COLO829 (cell line): ENCODE measurements at regions not wholly inside any gene's neighbourhood (a gene's known extent, or its start where the extent isn't known, plus 50 kb on each side); places are given as distances from the start of the nearest gene placed in this dataset.
"Not testable (repeated sequence)": the region's sequence is repeated elsewhere in the genome, so short reads cannot be mapped to it uniquely, and the experiment has no call there.

ENCODE experiments used
- DNase-seq: peaks from one replicate; pipeline ENCODE4 v3.0.0; 2012; ENCODE audit warnings: low spot score

GRCh38 chr3:191518861-191519260 lies 57.9 kb downstream of the PYDC2 start:
- DNase-seq = no peak

DNA sequence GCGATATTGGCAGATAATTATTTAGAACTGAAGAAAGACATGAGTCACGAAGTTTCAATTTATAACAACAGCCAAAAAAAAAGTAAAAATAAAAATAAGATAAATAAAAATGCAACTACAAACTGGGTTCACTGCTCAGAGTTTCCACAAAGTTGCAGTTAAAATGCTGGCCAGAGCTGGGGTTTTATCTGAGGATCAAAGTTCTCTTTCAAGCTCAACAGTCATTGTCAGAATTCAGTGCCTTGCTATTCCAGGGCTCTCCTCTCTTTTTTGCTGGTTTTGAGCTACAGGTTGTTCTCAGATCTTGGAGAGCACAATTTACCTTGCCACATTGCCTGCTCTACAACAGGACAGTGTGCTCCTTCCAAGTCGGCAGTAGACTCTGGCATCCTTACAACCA lies 60.1 kb downstream of the PYDC2 start:
- no peak for DNase-seq

DNA sequence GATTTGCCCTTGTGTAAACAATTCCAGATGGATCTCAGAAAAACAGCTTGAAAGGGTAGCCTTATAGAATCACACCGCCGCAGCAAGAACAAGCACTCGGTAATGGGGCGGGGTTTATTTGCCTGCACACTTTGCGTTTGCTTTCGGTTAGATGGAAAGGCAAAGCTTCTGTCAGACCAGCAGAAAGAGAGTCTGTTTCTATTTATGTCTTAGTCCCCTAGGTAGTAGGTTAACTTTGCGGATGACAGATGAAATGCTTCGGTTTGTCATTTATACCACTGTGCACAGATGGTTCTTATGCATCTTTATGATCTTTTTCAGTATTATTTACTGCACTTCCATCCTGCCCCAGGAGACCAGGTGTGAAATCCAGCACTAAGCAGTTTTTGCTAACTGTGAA lies 62.2 kb downstream of the PYDC2 start:
- DNase-seq = no peak

DNA sequence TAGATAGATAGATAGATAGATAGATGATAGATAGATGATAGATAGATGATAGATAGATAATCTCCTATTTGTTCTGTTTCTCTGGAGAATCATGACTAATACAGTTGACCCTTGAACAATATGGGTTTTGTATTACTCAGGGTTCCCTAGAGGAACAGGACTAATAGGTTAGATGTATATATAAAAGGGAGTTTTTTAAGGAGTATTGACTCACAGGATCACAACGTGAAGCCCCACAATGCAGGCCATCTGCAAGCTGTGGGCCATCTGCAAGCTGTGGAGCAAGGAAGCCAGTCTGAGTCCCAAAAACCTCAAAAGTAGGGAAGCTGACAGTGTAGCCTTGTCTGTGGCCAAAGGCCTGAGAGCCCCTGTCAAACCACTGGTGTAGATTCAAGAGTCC lies 67.6 kb downstream of the PYDC2 start:
- no peak for DNase-seq

DNA sequence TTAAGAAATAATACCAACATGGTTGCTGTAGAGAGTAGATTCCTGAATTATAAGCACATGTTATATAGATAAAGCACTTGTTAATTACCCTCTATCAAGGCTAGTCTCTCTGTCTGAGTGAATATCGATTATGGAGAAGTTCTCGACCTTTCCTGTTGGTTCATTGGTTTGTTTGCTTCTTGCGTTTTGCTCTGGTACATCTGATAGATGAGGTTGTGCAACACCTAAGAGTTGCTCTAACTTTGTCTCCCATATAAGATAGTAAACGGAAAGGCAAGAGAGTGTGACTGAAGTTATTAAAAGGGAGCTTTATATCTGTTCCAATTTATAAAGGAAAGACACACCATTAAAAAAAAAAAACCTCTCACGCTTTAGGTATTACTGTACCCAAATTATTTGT lies 69.0 kb downstream of the PYDC2 start:
- DNase-seq = no peak

- DNase-seq = no peak
Measured at GRCh38 chr3:191531434-191531972, 70.5 kb downstream of the PYDC2 start.

DNA sequence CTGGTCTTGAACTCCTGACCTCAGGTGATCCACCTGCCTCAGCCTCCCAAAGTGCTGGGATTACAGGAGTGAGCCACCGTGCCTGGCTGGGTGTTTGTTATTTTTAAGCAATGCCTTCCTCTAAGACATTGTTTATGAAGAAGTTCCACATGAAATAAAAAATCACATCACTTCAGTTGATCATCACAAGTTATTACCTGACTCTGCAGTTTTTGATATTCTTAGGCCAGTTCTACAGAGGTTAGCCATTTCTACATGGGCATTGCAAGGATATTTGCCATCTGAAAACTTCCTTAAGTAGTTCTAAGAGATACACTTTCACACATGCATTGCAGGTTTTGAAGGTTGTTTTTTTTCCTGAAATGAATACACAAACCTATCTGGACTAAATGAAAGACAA lies 82.1 kb downstream of the PYDC2 start:
- DNase-seq = no peak

DNA sequence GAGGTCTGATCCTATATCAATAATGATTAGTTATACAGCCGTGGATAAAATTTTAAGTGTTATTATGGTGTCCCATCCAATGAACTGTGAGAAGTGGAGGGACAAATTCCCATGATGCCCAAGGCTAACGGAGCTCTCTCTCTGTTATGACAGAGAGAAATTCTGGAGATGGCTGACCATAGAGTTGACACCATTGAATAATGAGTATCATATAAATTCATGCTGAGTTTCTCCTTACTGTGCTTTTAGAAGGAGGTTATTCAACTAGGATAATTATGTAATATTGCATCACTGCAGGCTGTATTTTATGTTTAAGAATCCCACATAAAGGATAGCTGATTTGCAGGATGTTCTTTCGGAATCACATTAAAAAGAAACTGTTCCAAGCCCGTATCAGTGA lies 82.9 kb downstream of the PYDC2 start:
- DNase-seq = no peak

DNA sequence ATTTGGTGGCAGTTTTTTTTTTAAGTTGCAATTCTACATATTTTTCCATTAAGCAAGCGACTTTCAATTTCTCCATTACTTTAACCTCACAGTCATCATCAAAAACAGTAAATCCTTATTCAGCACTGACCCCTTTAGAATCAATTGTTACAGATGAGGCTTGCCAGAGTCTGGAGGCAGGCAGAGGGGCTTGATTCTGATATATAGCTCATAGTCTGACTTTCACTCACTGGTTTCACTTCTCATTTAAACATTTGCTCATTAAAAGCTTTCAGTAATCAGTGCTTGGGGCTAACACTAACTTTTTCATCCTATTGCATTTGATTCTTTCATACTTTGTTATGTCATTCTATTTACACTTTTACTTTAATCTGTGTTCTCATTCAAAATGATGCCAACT lies 88.4 kb downstream of the PYDC2 start:
- no peak for DNase-seq

- DNase-seq = no peak
Measured at GRCh38 chr3:191555037-191555436, 94.1 kb downstream of the PYDC2 start.

DNA sequence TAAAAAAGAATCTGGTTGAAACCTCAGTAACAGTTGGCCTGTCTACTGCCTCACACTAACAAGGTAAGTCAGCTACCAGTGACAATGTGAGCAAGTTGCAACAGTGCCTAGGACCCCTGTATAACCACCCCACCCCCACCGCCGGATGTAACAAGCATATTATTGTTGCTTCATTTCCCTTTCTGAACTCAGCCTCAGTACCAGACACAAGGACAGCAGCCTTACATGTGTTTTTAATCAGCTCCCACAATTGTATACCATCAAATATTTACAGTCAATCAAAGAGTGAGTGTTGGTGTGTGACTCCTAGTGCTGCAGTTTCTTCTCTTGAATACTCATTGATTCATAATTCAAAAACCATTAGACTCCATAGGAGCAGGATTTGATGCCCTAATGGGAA lies 96.4 kb downstream of the PYDC2 start:
- DNase-seq = no peak

GRCh38 chr3:191563722-191564121 lies 102.8 kb downstream of the PYDC2 start:
- DNase-seq = no peak

GRCh38 chr3:191566469-191566868 lies 105.5 kb downstream of the PYDC2 start:
- peak; percentile 6 for DNase-seq

- no peak for DNase-seq
Measured at GRCh38 chr3:191568206-191568605, 107.2 kb downstream of the PYDC2 start.

DNA sequence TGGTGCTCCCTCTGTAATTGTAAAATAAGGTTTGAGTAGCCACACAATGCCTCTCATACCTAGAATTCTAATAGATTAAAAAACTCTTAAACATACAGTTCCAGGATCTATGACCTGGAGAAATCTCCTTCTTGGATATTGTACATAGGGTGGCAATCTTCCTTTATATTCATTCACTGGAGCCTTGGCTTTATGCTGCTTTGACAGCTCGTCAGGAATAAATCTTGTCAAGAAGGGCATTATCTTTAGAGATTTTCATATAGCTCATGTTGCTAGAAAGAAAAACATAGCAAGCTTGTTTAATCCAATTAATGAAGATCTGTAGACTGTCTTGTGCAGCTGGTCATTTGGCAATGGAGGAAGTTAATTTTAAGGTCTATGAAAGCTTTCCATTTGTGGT lies 131.1 kb downstream of the PYDC2 start:
- no peak for DNase-seq

GRCh38 chr3:191593486-191593885 lies 132.5 kb downstream of the PYDC2 start:
- no peak for DNase-seq

DNA sequence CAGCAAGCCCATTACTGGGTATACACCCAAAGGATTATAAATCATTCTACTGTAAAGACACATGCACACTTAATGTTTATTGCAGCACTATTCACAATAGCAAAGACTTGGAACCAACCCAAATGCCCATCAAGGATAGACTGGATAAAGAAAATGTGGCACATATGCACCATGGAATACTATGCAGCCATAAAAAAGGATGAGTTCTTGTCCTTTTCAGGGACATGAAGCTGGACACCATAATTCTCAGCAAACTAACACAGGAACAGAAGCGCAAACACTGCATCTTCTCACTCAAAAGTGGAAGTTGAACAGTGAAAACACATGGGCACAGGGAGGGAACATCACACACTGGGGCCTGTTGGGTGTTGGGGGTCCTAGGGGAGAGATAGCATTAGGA lies 154.5 kb downstream of the PYDC2 start:
- DNase-seq = not testable (repeated sequence)

GRCh38 chr3:191624299-191624698 lies 163.3 kb downstream of the PYDC2 start:
- DNase-seq = no peak

DNA sequence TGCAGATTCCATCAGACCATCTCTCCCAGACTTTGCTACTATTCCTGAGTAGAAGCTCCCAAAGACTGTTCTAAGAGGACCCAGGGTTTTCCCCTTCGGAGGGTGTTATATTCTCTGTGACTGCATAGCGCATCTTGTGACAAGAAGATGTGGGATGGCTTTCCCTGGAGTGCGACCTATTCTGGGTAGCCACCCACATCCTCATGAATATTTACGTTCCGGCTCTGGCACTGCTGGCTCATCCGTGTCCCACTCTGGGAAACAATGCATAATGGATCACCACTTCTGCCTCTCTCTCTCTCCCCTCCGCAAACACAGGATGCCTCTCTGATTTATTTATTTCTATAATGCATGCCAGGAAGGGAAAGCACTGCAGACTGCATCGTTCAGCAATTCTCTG lies 166.1 kb downstream of the PYDC2 start:
- DNase-seq = peak; percentile 52

GRCh38 chr3:191628571-191628970 lies 167.6 kb downstream of the PYDC2 start:
- DNase-seq = no peak

DNA sequence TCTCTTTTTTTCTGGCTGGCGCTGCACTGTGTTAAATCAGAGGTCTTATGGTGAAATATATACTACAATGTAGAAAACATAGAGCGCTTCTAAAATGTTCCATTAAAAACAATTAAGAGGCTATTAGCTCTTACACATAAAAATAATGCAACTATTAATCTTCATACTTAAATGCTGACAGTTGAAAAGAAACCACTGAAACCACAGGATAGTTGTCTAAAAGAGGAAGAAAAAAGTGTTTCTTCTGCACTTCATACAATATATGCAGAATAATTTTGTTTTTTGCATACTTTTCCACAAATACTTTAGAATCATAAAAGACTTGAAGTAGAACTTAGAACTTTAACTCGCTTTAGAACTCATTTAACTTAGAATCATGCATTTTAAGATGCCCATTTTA lies 170.5 kb downstream of the PYDC2 start:
- no peak for DNase-seq

- DNase-seq = no peak
Measured at GRCh38 chr3:191634902-191635301, 173.9 kb downstream of the PYDC2 start.

DNA sequence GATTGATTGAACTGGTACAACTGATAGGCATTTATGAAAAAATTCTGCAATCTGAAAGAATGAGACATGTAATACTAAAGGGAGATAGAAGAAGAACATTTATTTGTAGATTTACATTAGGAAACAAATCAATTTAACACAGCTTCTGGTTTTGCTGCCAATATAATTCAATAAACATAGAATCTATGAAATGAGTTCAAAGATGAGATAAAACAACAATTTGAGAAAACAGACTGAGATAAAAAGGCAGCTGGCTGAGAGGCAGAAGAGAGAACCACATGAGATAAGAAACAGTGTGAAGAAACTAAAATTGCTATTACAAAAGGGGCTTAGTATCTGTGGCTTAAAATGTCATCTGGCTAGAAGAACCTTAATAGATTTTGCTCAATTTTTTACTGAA lies 176.6 kb downstream of the PYDC2 start:
- no peak for DNase-seq

DNA sequence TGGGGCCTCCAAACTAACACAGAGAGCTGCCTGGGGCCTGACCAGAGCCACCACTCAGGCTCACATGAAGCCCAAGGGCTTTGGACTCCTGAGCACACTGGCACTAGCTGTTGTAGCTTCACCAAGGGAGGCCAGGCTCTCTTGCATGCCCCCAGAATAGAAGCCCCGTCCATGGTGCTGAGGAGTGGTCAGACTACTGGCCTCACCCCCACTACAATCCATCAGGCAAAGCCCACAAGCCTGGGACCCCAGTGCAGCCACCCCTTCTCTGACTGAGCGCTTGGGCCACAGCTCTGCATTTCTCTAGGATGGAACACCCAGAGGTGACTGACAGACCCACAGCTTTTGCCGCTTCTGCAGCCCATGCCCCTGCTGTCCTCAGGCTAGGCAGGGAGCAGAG lies 180.8 kb downstream of the PYDC2 start:
- no peak for DNase-seq

GRCh38 chr3:191644291-191644690 lies 183.3 kb downstream of the PYDC2 start:
- DNase-seq = no peak
